CD4-positive, alpha-beta T cell treated with Interleukin-17A for 4 hours (primary cell): ENCODE measurements at regions not wholly inside any gene's neighbourhood (a gene's known extent, or its start where the extent isn't known, plus 50 kb on each side); places are given as distances from the start of the nearest gene placed in this dataset.

Experiments used
- DNase-seq: peaks from one replicate; pipeline ENCODE4 v3.0.0-alpha.2; 2020; ENCODE audit warnings: mixed read lengths

DNA sequence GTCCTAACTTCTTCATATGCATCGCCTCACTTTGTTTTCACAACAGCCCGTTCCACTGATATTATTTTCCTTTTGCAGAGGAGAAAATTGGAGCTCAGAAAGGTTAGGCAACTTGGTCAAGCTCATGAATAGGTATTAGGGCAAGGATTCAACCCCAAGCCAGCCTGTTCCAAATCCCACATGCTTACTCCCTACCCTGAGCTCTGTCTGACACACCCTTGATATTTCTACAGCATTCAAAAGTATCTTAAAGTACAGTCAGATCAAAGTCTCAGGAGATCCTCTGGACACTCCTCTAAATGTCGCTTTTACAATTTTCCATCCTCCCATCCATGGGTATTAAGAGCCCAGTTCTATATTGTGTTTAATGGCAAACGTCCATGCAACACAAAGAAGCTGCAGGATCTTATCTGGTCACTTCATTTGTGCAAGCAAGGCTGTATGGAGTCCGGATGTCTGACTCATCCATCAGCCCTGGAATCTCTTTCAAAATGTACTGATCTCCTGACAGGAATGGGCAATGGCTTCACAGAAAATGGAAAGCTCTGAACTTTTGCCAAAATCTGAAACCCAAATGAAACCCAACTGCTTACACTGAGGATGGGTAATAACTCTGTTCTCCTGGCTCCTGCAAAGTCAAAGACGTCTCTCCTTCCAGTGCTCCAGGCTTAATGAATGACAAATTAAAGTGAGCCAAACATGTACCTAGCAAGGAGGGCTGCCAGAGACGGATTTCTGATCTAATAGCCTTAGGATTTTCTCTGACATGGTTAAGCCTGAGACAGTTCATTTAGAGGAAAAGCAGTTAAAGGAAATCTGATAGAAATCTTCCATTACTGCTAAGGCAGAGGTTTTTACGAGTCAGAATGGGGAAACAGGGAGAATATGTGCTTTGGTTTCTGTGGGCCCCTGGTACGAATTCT, 230.9 kb upstream of the RORA start:
- no peak for DNase-seq

DNA sequence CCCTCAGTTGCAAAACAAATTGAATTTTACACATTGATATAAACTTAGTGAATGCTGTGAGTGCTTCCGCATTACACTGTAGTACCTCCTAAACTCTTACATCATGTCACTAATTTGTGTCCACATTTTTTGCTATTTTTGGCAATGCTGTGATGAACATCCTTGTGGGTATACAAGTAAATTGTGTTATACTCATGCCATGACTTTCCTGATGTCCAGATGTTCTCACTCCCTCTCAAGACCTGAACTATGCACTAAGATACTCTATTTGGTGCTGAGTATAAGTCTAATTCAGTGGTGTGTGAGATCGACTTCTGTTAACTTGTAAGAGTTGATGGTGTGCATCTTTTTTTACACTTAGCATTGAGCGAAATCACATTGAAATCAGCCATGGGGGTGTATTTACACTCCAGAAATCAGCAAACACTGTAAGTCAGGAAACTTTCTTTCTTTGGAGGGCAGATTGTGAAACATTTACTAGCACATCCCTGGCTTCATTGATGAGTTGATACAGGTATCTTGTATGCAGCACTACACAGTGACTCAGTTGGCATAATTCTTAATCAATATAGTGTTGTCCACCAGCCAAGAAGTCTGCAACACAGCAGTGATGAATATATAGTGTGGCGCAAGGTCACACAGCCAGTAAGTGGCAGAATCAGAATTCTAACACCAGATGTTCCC, 228.1 kb upstream of the RORA start:
- DNase-seq = no peak

DNA sequence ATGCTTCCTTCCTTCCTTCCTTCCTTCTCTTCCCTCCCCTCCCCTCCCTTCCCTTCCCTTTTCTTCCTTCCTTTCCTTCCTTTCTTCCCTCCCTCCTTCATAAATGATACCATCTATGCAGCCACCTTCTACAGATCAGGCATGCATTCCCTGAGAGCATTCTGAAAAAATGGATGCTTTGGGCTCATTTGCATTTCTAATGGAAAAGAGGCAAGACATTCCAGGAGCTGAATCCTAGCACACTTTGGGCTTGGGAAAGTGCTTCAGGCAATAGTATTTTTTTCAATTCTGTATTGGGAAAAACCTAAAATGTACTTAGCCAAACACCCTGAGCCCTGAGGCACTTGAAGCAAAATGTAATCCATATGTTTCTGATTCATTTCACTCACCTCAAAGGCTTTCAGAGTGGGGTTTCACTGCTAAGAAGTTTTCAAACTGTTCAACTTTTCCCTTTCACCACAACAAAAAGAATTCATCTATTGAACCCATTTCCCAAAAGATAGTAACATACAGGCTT, 220.1 kb upstream of the RORA start:
- DNase-seq = no peak

DNA sequence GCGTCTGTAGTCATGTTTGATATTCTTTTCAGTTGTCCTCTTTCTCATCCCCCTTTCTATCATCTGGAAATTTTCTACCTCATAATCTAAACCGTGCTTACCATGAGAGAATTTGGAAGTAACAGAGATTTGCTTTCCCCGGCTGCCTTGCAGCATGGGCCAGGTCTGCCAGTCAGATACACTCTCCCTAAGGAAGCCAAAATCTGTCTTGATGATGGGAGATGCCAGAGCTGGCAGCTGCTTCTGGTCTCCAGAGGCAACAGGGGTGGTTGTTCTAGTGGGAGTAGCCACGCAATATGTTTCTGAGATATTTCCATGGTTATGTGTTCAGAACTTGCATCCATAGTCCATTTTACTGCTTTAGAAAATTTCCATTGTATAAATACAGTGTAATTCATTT, 218.9 kb upstream of the RORA start:
- DNase-seq = no peak

DNA sequence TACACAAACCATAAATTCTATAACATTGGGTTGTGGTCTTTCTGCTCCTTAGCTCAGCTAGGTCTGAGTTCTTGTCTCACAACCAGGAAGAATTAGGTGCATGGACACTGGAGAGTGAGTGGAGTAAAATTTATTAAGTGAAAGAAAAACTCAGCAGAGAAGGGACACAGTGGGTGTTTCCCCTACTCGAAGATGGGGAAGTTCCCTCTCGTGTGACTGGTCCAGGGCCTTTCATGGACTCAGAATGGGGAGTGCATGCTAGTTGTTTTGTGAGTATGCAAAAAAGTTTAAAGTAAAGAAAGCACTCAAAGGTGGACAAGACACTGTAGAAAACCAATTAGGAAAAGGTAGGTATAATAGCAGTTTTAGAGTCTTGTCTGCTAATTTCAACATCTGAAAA, 215.5 kb upstream of the RORA start:
- DNase-seq = no peak

DNA sequence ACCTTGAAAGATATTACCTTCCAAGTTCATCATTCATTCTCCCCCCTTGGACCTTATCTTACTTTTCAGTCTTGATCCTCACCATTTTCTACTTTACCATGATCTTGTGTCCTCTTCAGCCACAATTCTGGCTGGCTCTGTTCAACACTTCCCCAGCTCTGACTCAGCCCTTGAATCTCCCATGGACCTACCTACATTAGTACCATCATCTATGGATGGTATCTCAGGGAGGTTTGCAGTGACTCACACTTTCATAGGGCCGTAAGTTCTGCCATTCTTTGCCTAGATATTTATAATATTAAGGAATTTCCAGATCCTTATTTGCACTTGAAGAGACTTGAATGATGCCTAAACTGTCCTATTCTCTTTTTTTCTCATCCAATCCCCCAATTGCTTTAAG, 213.7 kb upstream of the RORA start:
- no peak for DNase-seq

DNA sequence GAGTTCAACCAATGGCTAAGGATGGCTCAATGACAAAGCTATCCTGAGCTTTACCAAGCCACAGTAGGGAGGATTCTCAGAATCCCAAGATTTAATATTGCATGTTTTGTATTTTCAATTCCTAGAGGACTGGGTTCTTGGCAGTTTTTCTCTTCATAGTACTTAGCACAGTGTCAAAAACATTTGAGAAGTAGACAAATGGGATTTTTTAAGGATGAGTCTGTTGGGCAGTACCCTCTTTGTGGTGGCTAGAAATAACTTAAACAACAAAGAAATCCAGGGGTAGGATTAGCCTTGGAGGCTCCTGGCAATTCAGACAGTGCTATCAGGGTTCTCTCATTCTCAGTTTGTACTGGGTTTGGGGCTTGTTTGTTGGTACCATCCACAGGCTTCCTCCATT, 212.8 kb upstream of the RORA start:
- no peak for DNase-seq

DNA sequence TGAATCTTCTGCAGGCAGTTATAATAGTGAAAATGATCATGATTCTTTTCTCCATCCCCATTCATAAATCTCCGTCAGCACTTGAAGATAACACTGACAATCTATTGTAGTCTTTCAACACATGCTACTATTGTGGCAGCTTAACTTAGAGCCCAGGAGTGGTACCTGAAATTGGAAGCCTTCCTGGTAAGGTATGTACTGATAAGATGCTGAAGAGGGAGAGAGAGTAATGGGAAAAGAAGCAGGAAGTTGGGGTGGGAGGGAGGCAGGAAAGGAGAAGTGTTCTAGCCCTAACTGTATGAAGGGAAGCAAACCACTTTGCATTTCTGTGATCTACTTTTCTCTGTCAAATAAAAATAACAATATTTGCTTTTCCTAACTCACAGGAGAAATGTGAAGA, 197.4 kb upstream of the RORA start:
- no peak for DNase-seq

DNA sequence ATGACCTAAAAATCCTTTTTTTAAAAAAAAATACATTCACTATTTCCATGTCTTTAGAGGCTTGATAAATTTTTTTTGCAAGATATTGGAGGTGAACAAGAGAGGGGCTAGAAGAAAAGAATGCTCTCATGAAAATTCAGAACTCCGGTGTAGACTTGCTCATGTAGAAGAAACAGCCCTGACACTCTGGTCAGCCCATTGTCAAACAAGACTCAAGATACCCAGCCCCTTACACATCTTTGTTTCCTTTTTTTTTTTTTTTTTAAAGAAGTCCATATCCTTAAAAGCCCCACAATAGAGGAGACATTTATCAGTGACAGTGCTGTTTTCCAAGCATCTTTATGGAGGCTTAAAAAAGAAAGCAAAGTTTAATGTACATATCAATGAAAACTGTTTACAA, 196.8 kb upstream of the RORA start:
- no peak for DNase-seq

DNA sequence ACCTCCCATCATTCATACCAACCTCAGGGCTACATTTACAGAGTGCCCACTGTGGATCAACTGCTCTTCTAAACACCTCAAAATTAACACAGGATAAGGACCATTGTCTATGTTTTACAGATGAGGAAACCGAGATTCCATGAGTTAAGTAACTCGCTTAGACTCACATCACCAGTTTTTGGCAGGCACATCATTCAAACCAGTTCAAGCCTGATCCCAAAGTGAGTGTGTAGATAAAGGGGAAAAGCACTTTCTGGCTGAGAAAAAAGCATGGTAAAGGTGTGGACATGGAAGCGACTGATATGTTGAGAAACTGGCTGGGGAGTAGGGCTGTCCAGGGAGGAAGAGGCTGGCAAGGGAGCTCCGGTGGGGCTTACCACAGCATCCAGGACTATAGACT, 193.7 kb upstream of the RORA start:
- DNase-seq = no peak

DNA sequence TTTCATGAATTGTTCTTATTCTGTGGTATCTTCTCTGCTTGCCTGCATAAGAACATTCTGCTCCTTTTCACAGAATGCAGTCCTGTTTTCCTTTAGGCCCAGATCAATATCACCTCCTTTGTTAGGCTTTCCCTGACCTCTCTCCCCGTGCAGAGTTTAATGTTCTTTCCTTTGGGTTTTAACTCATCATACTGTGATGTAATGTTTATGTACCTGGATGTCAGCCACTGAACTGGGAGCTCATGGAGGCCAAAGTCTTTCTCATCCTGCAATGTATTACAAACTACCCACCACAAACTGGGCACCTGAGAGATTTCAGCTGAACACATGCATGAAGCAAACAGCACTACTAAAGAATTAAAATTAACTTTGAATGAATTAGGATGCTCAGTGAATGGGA, 192.8 kb upstream of the RORA start:
- DNase-seq = no peak

DNA sequence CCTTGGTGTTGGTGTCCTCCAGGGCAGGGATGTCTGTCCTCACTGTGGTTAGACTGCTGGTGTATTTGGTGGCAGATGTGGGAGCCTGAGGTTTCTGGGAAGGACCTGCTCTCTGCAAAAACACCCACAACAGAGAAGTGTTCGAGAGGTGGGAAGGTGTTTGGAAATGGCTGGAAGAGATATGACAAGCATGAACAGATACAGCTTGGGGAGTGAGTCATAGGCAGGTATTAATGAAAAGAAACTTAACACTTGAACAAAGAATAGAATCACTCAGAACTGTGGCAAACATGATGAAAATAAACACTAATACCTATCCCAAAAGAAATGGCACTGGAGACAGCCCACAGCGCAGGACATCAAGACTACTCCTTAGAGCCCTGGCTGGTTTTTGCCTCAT, 192.4 kb upstream of the RORA start:
- no peak for DNase-seq

DNA sequence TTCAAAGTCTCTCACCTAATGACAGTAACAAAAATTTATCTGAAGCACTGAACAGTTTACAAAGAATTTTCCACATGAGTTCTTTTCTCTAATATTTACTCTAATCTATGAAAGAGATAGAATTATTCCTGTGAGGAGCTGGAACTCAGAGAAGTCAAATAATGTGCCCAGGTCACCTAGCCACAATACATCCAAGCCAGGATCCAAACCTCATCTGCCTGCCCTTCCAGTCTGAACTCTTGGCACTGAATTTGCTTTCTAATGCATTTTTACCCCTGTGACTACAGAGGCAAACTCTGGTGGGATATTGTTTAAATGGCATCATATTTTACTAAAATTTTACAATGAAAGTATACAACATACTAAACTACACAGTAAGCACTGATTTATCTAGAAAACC, 191.4 kb upstream of the RORA start:
- DNase-seq = no peak

DNA sequence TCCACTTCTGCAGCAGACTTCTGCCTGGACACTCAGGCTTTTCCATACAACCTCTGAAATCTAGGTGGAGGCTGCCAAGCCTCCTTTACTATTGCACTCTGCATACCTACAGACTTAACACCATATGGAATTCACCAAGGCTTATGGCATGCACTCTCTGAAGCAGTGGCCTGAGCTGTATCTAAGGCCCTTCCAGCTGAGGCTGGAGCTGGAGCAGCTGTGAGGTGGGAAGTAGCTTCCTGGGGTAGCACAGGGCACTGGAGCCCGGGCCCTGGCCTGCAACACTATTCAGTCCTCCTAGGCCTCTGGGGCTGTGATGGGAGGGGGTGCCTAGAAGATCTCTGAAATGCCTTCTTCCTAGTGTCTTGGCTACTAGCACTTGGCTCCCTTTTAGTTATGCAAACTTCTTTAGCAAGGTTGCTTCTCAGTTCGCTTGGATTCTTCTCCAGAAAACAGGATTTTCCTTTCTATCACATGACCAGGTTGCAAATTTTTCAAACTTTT, 186.6 kb upstream of the RORA start:
- DNase-seq = no peak

DNA sequence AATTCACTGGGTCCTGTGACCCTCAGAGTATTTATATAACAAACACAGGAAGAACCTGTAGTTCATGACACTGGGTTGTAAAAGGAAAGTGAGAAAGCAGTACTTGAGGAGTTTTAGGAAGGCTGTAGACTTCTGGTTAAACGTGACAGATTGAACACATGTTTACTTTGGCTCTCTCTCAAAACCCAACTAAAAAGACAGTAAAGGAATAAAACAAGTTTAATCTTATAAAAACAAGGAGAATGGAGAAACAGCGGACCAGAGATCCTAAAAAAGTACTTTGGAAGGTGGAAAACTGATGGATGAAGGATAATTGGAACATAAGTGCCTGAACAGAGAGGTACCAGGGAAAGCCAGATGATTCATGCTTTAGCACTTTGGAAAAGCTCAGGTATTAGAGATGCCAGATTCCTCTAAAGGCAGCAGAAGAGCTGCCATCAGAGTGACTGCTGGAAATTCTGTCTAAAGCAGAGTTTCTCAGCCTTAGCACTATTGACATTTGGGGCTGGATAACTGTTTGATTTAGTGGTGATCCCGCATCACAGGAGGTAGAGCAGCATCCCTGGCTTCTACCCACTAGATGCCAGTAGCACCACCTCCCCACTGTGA, 182.9 kb upstream of the RORA start:
- no peak for DNase-seq

DNA sequence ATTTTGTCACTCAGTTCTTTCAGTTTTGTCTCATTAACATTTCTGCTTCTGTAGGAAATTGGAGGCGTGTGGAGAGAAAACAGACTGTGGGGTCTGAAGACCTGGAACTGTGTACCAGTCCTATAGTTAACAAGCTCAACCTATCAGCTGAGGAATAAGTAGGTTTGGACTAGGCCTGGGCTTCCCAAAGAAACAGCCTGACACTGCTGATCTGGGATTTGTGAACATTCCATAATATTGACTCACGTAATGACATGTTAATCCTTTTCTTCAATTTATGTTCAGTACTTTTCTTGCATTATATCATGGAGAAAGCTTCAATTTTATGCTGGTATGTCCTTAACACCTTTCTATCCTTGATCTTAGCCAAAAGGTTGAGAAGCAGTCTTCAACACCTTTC, 181.6 kb upstream of the RORA start:
- DNase-seq = no peak

DNA sequence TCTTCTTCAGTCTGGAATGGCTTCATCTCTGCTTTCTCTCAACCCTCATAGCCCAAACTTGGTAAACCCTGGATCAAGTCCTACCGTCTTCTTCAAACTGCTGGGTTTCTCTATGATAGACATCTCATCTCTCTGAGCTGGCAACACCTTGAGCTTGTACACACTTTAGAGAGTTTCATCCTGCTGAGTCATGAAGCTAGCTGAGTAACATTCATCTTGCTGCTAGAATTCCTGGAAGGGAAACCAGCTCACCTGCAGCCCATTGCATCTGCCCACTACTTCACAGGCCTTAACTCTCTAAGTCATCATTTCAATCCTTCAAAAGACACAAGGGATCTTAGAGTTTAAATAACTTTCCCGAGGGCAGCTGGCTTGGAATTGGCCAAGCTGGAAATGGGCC, 175.5 kb upstream of the RORA start:
- DNase-seq = no peak

DNA sequence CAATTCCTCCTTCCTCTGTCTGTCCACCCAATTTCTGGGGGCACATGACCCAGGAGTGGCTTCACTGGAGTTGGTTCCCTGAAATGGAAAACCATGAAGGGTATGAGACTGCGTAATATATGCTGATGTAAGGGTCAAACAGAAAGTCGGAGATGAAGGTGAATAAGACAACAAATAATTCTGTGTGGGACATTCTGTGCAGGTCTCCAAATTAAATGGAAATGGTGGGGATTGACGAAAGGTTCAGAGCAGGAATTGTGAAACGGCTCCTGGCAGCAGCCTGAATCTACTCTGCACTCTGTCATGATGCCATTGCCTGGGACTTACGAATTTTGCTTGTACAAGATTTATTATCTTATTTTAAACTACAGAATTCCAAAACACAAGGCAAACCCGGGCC, 174.8 kb upstream of the RORA start:
- DNase-seq = no peak

DNA sequence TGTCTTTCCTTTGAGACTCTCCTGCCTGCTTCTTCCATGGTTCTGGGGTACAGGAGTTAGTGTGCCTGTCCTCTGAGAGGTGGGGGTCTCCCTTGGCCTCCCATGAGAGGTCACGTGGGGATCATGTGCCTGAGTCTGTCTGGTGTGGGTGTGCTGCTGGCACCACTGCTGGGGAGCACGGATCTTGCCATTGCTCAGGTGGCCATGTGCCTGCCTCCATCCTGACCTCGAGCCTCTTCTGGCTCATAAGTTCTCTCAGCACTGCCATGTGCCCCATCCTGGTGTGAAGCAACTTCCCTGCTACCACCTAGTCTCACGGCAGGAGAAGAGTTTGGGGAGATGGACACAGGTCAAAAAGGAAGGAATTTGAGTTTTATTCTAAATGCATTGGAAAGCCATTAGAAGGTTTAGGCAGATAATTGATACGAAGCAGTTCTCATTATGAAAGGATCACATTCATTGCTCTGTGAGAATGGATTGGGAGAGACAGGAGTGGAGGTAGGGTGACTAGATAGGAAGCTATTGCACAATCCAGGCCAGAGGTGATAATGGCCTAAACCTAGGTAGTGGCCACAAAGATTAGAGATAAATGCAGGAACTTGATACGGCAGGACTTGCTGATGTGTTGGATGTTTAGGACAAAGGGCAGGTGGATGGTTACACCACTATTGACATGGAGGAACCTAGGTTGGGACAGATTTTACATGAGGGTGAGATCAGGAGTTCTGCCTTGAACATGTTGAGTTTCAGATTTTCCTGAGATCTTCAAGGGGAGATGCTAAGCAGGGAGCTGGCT, 173.0 kb upstream of the RORA start:
- no peak for DNase-seq

DNA sequence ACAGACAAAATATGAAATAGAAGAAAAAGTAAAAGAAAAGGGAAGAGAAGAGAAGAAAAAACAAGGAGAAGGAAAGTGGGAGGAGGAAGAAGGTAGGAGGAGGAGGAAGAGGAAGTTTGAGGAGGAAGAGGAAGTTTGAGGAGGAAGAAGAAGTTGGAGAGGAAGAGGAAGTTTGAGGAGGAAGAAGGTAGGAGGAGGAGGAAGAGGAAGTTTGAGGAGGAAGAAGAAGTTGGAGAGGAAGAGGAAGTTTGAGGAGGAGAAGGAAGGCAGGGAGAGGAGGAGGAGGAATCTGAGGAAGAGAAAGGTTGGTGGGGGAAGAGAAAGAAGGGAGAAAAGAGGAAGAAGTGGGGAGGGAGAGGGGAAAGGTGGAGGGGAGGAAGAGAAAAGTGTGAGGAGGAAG, 169.2 kb upstream of the RORA start:
- no peak for DNase-seq

DNA sequence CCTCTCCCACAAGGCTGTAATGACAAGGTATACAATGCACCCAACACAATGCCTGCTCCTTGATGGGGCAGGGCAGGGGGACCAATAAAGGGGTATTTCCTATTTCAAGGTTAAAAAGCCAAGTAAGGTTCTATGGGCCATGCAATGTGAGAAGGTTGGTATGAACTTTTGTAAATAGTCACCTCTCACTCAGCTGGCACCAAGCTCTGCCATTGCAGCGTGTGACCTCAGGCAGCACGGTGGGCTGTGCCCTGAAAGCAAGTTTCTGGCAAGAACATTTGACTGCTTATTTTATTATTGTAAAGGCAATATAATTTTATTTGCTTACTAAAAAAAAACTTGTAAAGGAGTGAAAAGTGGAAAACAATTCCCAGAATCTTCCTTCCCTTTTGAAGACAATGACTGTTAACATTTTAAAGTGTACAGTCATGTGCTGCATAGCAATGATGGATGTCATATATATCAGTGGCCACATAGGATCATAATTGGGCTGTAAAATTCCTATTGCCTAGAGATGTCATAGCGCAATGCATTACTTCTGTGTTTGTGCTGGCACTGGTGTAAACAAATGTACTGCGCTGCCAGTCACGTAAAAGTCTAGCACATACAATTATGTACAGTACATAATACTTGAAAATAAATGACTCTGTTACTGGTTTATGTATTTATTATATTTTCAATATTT, 167.3 kb upstream of the RORA start:
- DNase-seq = no peak

DNA sequence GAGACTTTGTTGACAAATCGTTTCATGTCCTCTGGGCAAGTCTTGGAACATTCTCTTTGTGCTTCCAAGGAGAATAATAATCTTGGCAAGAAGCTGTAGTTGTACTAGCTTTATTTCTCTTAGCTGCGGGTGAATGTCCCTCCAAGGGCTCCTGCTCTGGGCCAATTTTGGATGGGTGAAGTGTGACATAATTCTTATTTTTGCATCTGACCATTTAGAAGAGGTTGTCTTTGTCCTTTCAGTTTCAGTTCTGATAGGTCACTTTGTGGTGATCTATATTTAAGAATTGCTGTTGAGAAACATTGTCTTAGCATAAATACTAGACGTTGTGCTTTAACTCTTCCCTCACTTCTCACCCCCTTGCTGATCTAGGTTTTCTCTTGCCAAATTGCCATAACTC, 164.8 kb upstream of the RORA start:
- DNase-seq = no peak
